ENCODE measurements at regions not wholly inside any gene's neighbourhood (a gene's known extent, or its start where the extent isn't known, plus 50 kb on each side); places are given as distances from the start of the nearest gene placed in this dataset.
A peak's percentile ranks its signal among the peaks of the same experiment; 100 is the strongest.

- TF ChIP-seq CTCF (IDR thresholded peaks at IDR 0.05; ENCODE audit: insufficient read depth, low read depth, low read length, missing control alignments) = no peak
- DNase-seq (ENCODE audit: low read depth) = no peak
- H3K4me3 ChIP-seq (ENCODE audit: low read length) = no peak overlapping the region
Observed at GRCh38 chr2:34825686-34826085, 1226.6 kb upstream of the FAM98A start.

GRCh38 chr2:34822616-34823015 lies 1223.5 kb upstream of the FAM98A start:
- TF ChIP-seq CTCF (IDR thresholded peaks at IDR 0.05; ENCODE audit: insufficient read depth, low read depth, low read length, missing control alignments) = no peak
- no peak overlapping the region for H3K4me3 ChIP-seq (ENCODE audit: low read length)
- no peak for DNase-seq (ENCODE audit: low read depth)

GRCh38 chr2:34815052-34815741 lies 1216.1 kb upstream of the FAM98A start:
- TF ChIP-seq CTCF (IDR thresholded peaks at IDR 0.05; ENCODE audit: insufficient read depth, low read depth, low read length, missing control alignments) = no peak
- DNase-seq (ENCODE audit: low read depth) = no peak
- H3K4me3 ChIP-seq (ENCODE audit: low read length) = no peak overlapping the region

- no peak for DNase-seq (ENCODE audit: low read depth)
- no peak for TF ChIP-seq CTCF (IDR thresholded peaks at IDR 0.05; ENCODE audit: insufficient read depth, low read depth, low read length, missing control alignments)
- H3K4me3 ChIP-seq (ENCODE audit: low read length) = no peak overlapping the region
Observed at GRCh38 chr2:34810456-34810855, 1211.4 kb upstream of the FAM98A start.

- no peak for DNase-seq (ENCODE audit: low read depth)
- no peak overlapping the region for H3K4me3 ChIP-seq (ENCODE audit: low read length)
- no peak for TF ChIP-seq CTCF (IDR thresholded peaks at IDR 0.05; ENCODE audit: insufficient read depth, low read depth, low read length, missing control alignments)
Observed at GRCh38 chr2:34808426-34808825, 1209.3 kb upstream of the FAM98A start.

- TF ChIP-seq CTCF (IDR thresholded peaks at IDR 0.05; ENCODE audit: insufficient read depth, low read depth, low read length, missing control alignments) = no peak
- peak; percentile 47 for DNase-seq (ENCODE audit: low read depth)
- H3K4me3 ChIP-seq (ENCODE audit: low read length) = no peak overlapping the region
Observed at GRCh38 chr2:34806891-34807290, 1207.8 kb upstream of the FAM98A start.

- TF ChIP-seq CTCF (IDR thresholded peaks at IDR 0.05; ENCODE audit: insufficient read depth, low read depth, low read length, missing control alignments) = no peak
- DNase-seq (ENCODE audit: low read depth) = peak; percentile 6
- no peak overlapping the region for H3K4me3 ChIP-seq (ENCODE audit: low read length)
Observed at GRCh38 chr2:34806396-34806795, 1207.3 kb upstream of the FAM98A start.
